Glutamatergic neuron (in vitro differentiated cells): ENCODE measurements at regions not wholly inside any gene's neighbourhood (a gene's known extent, or its start where the extent isn't known, plus 50 kb on each side); places are given as distances from the start of the nearest gene placed in this dataset.

ENCODE experiments used
- DNase-seq: peaks from one replicate; pipeline ENCODE4 v3.0.0; 2022
- H3K27ac Mint-ChIP-seq: one replicate; pipeline ENCODE4 v1.8.0; 2020; ENCODE audit warnings: mild to moderate bottlenecking, mixed read lengths, inconsistent platforms; ENCODE audit not compliant: unreplicated experiment
- H3K27me3 Mint-ChIP-seq: one replicate; pipeline ENCODE4 v1.8.0; 2020; ENCODE audit warnings: mild to moderate bottlenecking, moderate library complexity, mixed read lengths, inconsistent platforms; ENCODE audit not compliant: unreplicated experiment
- H3K36me3 Mint-ChIP-seq: one replicate; pipeline ENCODE4 v1.8.0; 2020; ENCODE audit warnings: mild to moderate bottlenecking, mixed read lengths, inconsistent platforms; ENCODE audit not compliant: unreplicated experiment
- H3K4me1 Mint-ChIP-seq: one replicate; pipeline ENCODE4 v1.8.0; 2020; ENCODE audit warnings: mild to moderate bottlenecking, low read depth, mixed read lengths, inconsistent platforms; ENCODE audit not compliant: unreplicated experiment
- H3K4me3 Mint-ChIP-seq: one replicate; pipeline ENCODE4 v1.8.0; 2020; ENCODE audit warnings: mild to moderate bottlenecking, mixed read lengths, inconsistent platforms; ENCODE audit not compliant: unreplicated experiment
- H3K9me3 Mint-ChIP-seq: one replicate; pipeline ENCODE4 v1.8.0; 2020; ENCODE audit warnings: mild to moderate bottlenecking, moderate library complexity, mixed read lengths, inconsistent platforms; ENCODE audit not compliant: unreplicated experiment
- TF ChIP-seq, protein P1 (sequence below): fragments of 200-600 bp; sonication (generic); IDR thresholded peaks from one replicate; pipeline ENCODE4 v1.5.0; 2021; ENCODE audit not compliant: partially characterized antibody, unreplicated experiment

DNA sequence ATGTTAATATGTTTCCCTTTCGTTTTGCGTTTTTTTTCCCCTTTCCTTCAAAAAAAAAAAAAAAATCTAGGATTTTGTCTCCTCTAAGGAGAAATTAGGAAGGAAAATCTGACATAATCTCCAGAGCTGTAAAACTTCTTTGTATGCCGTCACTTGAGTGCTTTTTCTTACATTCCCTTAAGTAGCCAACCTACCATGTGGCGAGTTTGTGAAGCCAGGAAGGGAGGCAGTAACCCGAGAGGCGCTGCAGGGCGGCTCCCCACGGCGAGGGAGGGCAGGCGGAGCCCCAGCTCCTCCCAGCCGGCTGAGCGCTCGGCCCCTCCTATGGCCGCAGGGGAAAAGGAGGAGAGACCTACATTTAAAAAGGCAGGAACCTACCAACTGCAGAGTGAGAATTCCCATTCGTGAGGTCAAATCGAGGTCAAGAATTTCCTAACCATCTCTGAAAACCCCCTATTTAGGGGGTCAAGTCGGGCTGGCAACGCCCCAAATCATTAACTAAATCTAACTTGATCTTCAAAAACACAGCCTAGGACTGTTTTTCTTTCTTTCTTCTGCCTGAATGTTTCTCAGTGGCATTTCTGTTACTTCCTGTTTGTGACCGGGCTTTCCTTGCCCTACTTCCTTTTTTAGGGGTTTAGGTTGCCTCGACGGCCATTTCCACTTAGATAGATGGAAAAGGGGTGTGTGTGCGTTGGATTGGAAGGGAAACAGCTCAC, 345.1 kb upstream of the KLF3 start:
- H3K27ac Mint-ChIP-seq = no peak overlapping the region
- peaks cover 7% of the 10 kb centered on the region for H3K36me3 Mint-ChIP-seq

DNA sequence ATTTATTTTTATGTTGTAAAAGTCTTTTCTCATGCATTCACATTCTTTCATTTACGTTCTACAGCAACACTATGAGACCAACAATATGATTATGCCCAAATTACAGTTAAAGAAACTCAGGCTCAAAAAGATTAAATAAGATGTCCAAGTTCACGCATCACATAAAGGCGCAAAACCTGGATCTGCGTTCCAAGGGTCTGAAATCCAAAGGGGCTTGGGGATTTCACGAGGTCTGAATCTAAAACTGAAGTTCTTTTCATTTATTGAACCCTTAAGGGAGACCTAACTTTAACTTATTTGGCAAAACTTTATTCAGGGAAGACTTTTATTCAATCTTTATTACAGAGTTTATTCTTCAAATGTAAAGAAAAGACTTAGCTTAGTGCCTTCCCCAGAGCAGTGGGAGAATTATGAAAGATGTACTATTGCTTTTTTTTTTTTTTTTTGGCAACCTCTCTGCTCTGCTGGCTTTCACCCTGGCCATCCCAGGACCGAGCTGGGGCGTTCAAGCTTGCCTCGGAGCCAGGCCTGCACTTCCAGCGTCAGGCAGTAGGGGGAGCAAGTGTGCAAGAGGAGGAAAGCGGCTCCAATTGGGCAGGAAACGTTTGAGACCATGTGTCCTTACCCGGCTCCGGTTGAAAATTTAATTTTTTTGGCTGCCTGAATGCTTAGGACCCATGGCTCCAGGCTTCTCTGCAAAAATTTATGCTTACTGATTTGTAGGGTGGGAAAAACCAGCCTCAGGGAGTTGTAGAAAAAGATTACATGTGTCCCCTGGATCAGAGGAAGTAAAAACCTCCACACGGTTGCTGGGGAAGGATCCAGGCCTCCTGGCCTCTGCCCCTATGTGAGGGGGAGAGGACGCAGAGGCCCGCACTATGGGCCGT, 344.3 kb upstream of the KLF3 start:
- Mint-ChIP-seq H3K4me3 (peak overlapping the region; percentile 73), H3K36me3 (peaks cover 7% of the 10 kb centered on the region), H3K27ac (no peak overlapping the region), H3K9me3 (peaks cover 4% of the 10 kb centered on the region), H3K4me1 (peaks cover 8% of the 10 kb centered on the region), H3K27me3 (peaks cover 9% of the 10 kb centered on the region)
- DNase-seq = peak; percentile 96
- TF ChIP-seq, protein P1, sequence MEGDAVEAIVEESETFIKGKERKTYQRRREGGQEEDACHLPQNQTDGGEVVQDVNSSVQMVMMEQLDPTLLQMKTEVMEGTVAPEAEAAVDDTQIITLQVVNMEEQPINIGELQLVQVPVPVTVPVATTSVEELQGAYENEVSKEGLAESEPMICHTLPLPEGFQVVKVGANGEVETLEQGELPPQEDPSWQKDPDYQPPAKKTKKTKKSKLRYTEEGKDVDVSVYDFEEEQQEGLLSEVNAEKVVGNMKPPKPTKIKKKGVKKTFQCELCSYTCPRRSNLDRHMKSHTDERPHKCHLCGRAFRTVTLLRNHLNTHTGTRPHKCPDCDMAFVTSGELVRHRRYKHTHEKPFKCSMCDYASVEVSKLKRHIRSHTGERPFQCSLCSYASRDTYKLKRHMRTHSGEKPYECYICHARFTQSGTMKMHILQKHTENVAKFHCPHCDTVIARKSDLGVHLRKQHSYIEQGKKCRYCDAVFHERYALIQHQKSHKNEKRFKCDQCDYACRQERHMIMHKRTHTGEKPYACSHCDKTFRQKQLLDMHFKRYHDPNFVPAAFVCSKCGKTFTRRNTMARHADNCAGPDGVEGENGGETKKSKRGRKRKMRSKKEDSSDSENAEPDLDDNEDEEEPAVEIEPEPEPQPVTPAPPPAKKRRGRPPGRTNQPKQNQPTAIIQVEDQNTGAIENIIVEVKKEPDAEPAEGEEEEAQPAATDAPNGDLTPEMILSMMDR = peak; percentile 97

More for the DNA sequence above, 345.1 kb upstream of the KLF3 start:
- peaks cover 9% of the 10 kb centered on the region for H3K27me3 Mint-ChIP-seq
- peaks cover 4% of the 10 kb centered on the region for H3K9me3 Mint-ChIP-seq
- peak; percentile 81 for DNase-seq
- H3K4me3 Mint-ChIP-seq = peak overlapping the region; percentile 73
- H3K4me1 Mint-ChIP-seq = peaks cover 8% of the 10 kb centered on the region
- TF ChIP-seq, protein P1 = no peak

DNA sequence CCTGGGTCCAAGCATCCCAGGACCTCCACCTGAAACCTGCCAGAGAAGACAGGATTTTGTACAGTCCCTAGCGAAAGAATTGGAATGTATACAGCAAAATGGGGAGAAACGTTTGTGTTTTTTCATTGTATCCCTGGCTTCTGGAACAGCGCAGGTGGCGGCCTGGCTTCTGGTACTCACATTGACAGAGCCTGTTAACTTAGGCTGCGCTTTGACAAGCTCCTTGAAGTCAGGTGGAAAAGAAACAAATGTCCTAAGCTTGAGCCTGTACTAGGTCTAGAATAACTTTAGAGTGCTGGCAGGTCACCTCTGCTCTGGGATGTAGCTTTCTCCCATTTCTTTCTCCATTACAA, 343.7 kb upstream of the KLF3 start:
- peaks cover 7% of the 10 kb centered on the region for H3K36me3 Mint-ChIP-seq
- TF ChIP-seq, protein P1 = no peak
- peaks cover 8% of the 10 kb centered on the region for H3K4me1 Mint-ChIP-seq
- H3K9me3 Mint-ChIP-seq = peaks cover 4% of the 10 kb centered on the region
- no peak overlapping the region for H3K27ac Mint-ChIP-seq
- no peak overlapping the region for H3K4me3 Mint-ChIP-seq
- DNase-seq = no peak
- peaks cover 9% of the 10 kb centered on the region for H3K27me3 Mint-ChIP-seq

DNA sequence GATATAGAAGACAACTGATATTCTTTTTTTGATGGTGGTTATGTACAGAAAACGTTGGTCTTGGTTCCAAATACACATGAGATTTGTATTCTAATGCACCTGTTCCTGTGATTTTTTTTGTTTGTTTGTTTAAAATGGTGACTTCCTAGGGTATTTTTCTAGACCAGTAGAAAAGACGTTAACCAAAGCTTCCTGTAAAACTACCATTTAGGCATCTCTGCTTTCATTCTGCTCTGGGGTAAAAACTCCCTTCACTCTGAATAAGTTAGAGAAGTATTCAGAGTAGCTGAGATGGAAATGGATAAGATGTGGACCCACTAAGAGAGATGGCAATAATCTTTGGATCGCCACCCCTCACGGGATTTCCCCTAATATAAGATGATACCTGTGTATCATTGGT, 343.2 kb upstream of the KLF3 start:
- TF ChIP-seq, protein P1 = no peak
- Mint-ChIP-seq H3K27me3 (peaks cover 9% of the 10 kb centered on the region), H3K4me3 (no peak overlapping the region), H3K27ac (no peak overlapping the region), H3K4me1 (peaks cover 8% of the 10 kb centered on the region), H3K9me3 (peaks cover 4% of the 10 kb centered on the region), H3K36me3 (peaks cover 9% of the 10 kb centered on the region)
- DNase-seq = no peak

DNA sequence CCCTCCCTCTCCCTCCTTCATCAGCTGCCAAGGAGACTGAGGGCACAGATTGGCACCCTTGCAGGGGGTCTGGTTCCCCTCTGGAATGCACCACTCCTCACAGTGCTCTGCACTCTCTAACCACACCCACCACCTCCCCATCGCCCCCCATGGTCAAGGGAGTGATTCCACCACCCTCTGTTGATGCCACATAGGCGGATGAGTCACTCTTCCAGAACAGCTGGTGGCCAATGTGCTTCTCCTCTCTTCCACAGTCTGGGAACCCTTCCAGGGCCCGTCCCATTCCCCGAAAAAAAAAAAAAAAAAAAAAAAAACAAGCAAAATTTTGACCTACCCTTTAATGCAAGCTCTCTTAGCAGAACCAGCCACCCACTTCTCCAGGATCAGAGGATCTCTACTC, 341.3 kb upstream of the KLF3 start:
- Mint-ChIP-seq H3K9me3 (peaks cover 4% of the 10 kb centered on the region), H3K27me3 (peaks cover 9% of the 10 kb centered on the region), H3K4me1 (peaks cover 8% of the 10 kb centered on the region), H3K36me3 (peaks cover 12% of the 10 kb centered on the region), H3K27ac (no peak overlapping the region), H3K4me3 (no peak overlapping the region)
- TF ChIP-seq, protein P1 = no peak
- no peak for DNase-seq
